ENCODE measurements at regions not wholly inside any gene's neighbourhood (a gene's known extent, or its start where the extent isn't known, plus 50 kb on each side); places are given as distances from the start of the nearest gene placed in this dataset.

DNA sequence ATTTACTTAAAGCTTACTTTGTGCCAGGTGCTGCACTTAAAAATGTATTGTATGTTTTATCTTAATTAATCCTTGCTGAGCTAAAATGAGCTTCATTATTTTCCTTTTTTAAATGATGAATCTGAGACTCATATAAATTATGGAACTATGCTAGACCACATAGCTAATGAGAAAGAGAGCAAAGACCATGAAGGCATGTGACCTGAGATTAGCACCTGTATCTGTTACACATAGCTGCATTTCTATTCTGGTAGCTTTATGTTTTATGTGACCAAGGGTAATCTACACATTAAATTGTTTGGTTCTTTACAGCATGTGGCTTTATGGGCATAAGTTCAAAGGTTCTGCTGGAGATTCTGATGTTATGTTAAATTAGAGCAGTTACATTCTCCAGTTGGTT, 839.1 kb upstream of the SORCS1 start:
- TF ChIP-seq TAF1 (IDR thresholded peaks at IDR 0.05; ENCODE audit: low read depth) (no peak), MAX (IDR thresholded peaks at IDR 0.05) (no peak), TCF12 (IDR thresholded peaks at IDR 0.05; ENCODE audit: low read depth) (no peak), FOXM1 (IDR thresholded peaks at IDR 0.05; ENCODE audit: borderline replicate concordance, low read depth) (no peak), EP300 (IDR thresholded peaks at IDR 0.05; ENCODE audit: borderline replicate concordance) (no peak), ZBTB7A (IDR thresholded peaks at IDR 0.05; ENCODE audit: low read depth) (no peak), EGR1 (IDR thresholded peaks at IDR 0.05) (no peak), CREB1 (IDR thresholded peaks at IDR 0.05; ENCODE audit: low read depth) (no peak), CEBPB (IDR thresholded peaks at IDR 0.05) (no peak), RAD21 (IDR thresholded peaks at IDR 0.05; ENCODE audit: low read depth) (no peak), TEAD4 (IDR thresholded peaks at IDR 0.05) (no peak), YY1 (IDR thresholded peaks at IDR 0.05; ENCODE audit: low read depth) (no peak), NFIC (IDR thresholded peaks at IDR 0.05) (no peak)
- TF ChIP-seq, protein P1, sequence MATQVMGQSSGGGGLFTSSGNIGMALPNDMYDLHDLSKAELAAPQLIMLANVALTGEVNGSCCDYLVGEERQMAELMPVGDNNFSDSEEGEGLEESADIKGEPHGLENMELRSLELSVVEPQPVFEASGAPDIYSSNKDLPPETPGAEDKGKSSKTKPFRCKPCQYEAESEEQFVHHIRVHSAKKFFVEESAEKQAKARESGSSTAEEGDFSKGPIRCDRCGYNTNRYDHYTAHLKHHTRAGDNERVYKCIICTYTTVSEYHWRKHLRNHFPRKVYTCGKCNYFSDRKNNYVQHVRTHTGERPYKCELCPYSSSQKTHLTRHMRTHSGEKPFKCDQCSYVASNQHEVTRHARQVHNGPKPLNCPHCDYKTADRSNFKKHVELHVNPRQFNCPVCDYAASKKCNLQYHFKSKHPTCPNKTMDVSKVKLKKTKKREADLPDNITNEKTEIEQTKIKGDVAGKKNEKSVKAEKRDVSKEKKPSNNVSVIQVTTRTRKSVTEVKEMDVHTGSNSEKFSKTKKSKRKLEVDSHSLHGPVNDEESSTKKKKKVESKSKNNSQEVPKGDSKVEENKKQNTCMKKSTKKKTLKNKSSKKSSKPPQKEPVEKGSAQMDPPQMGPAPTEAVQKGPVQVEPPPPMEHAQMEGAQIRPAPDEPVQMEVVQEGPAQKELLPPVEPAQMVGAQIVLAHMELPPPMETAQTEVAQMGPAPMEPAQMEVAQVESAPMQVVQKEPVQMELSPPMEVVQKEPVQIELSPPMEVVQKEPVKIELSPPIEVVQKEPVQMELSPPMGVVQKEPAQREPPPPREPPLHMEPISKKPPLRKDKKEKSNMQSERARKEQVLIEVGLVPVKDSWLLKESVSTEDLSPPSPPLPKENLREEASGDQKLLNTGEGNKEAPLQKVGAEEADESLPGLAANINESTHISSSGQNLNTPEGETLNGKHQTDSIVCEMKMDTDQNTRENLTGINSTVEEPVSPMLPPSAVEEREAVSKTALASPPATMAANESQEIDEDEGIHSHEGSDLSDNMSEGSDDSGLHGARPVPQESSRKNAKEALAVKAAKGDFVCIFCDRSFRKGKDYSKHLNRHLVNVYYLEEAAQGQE (IDR thresholded peaks at IDR 0.05; ENCODE audit: low read depth) = no peak

All from Ishikawa (cell line).